Esophagus squamous epithelium (tissue), 4 donors: ENCODE measurements at regions not wholly inside any gene's neighbourhood (a gene's known extent, or its start where the extent isn't known, plus 50 kb on each side); places are given as distances from the start of the nearest gene placed in this dataset.

ENCODE experiments used
- CTCF ChIP-seq, 6 experiments: fragments of 450-650 bp in 4 of 6; fragments of 200-600 bp in 2 of 6; sonication (generic) in 2 of 6; IDR thresholded peaks; one replicate each; pipeline ENCODE4 v1.5.1; 2016 to 2019; ENCODE audit warnings: antibody characterized with exemption in 6 of 6, mild to moderate bottlenecking in 4 of 6, moderate library complexity in 4 of 6
- POLR2A ChIP-seq, 4 donors: fragments of 450-650 bp; IDR thresholded peaks; one replicate each; pipeline ENCODE4 v1.6.1; 2017; ENCODE audit warnings: antibody characterized with exemption in 4 of 4, mild to moderate bottlenecking in 4 of 4, moderate library complexity in 3 of 4

- no peak for TF ChIP-seq CTCF (IDR thresholded peaks at IDR 0.05)
- no peak for TF ChIP-seq POLR2A (IDR thresholded peaks at IDR 0.05)
Measured at GRCh38 chr2:12369566-12369965, 347.2 kb upstream of the TRIB2 start.
